Ecto neural progenitor cell (in vitro differentiated cells): ENCODE measurements at regions not wholly inside any gene's neighbourhood (a gene's known extent, or its start where the extent isn't known, plus 50 kb on each side); places are given as distances from the start of the nearest gene placed in this dataset.

ENCODE experiments used
- DNase-seq: peaks from one replicate; pipeline ENCODE4 v3.0.0-alpha.2; 2018; ENCODE audit warnings: low spot score

GRCh38 chr1:30034105-30034626 is 689.2 kb downstream of the MATN1 start:
- DNase-seq, result no peak

GRCh38 chr1:30033256-30034104 is 689.9 kb downstream of the MATN1 start:
- DNase-seq, result no peak

- no peak for DNase-seq
Observed at GRCh38 chr1:30032302-30032701, 691.1 kb downstream of the MATN1 start.

- no peak for DNase-seq
Observed at GRCh38 chr1:30029677-30030076, 693.7 kb downstream of the MATN1 start.

GRCh38 chr1:30028939-30029338 is 694.4 kb downstream of the MATN1 start:
- DNase-seq, result peak; percentile 34

- no peak for DNase-seq
Observed at GRCh38 chr1:30028283-30028682, 695.1 kb downstream of the MATN1 start.

- no peak for DNase-seq
Observed at GRCh38 chr1:30027247-30027646, 696.1 kb downstream of the MATN1 start.

GRCh38 chr1:30024411-30025195 is 698.8 kb downstream of the MATN1 start:
- no peak for DNase-seq

- no peak for DNase-seq
Observed at GRCh38 chr1:30023339-30024022, 699.9 kb downstream of the MATN1 start.

GRCh38 chr1:30014031-30014430 is 709.4 kb downstream of the MATN1 start:
- DNase-seq, result no peak

- DNase-seq, result no peak
Observed at GRCh38 chr1:30012455-30013440, 710.6 kb downstream of the MATN1 start.

GRCh38 chr1:30011970-30012369 is 711.4 kb downstream of the MATN1 start:
- DNase-seq, result no peak

- no peak for DNase-seq
Observed at GRCh38 chr1:30010506-30011106, 712.8 kb downstream of the MATN1 start.

GRCh38 chr1:30009720-30010119 is 713.7 kb downstream of the MATN1 start:
- DNase-seq, result no peak

- no peak for DNase-seq
Observed at GRCh38 chr1:30008998-30009657, 714.3 kb downstream of the MATN1 start.

- DNase-seq, result no peak
Observed at GRCh38 chr1:30008372-30008997, 714.9 kb downstream of the MATN1 start.

- DNase-seq, result no peak
Observed at GRCh38 chr1:30005972-30006619, 717.3 kb downstream of the MATN1 start.

- DNase-seq, result no peak
Observed at GRCh38 chr1:30001732-30002039, 721.7 kb downstream of the MATN1 start.

GRCh38 chr1:30001011-30001731 is 722.2 kb downstream of the MATN1 start:
- DNase-seq, result no peak
